ENCODE measurements at regions not wholly inside any gene's neighbourhood (a gene's known extent, or its start where the extent isn't known, plus 50 kb on each side); places are given as distances from the start of the nearest gene placed in this dataset.

DNA sequence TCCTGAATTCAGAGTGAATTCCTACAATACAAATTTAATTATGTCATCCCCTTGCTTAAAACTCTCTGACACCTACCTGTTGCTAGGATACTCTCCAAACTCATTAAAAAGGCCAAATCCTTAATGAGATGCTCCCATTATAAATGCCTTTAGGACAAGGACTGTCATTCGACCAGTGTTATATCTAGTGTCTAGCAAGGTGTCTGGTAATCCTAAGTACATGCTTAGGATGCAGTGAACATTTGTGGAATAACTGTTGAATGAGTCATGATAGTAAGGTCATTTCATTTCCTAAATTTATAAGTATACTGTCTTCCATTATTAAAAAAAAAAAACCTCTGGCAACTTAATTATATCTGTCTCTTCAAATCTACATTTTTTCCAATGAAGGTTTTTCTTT lies 588.9 kb upstream of the NRXN1 start:
- H3K4me1 ChIP-seq (ENCODE audit: control insufficient read depth in 2 of 2, insufficient read depth in 2 of 2, low read length in 2 of 2): no peaks in the 10 kb centered on the region
- no peaks in the 10 kb centered on the region for H3K9me3 ChIP-seq (ENCODE audit: control insufficient read depth in 2 of 2, insufficient read depth in 1 of 2, low read length in 1 of 2)
- H3K27me3 ChIP-seq (ENCODE audit: control insufficient read depth in 2 of 2, insufficient read depth in 1 of 2, low read length in 1 of 2): no peaks in the 10 kb centered on the region
- WGBS: 89% methylated on average over 1 of the region's 1 CpG
- H3K36me3 ChIP-seq (ENCODE audit: control insufficient read depth in 2 of 2, insufficient read depth in 2 of 2, low read length in 1 of 2): no peaks in the 10 kb centered on the region
- H3K4me3 ChIP-seq (ENCODE audit: low read length in 2 of 2): no peak overlapping the region
- DNase-seq (ENCODE audit: low read depth in 6 of 9, low spot score in 9 of 9): no peak
- H3K27ac ChIP-seq (ENCODE audit: low read depth in 1 of 2, low read length in 1 of 2): no peak overlapping the region

DNA sequence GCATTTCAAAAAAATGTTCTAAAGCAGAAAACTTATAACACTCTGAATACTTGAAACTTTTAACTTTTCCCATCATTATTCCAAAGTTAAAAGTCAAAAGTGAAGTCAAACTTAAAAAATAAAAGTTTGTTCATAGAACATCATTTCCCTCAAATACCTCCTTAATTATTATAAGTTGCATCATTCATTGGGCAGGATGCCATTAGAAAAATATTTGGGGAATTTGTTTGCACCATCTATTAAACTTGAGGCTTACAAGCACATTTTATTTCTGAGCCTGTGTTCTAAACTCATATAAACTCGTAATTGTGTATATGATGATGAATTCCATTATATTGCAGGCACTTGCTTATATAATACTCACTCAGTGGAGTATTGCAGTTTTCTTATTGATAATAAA lies 588.0 kb upstream of the NRXN1 start:
- H3K4me1 ChIP-seq (ENCODE audit: control insufficient read depth in 2 of 2, insufficient read depth in 2 of 2, low read length in 2 of 2): no peaks in the 10 kb centered on the region
- H3K27me3 ChIP-seq (ENCODE audit: control insufficient read depth in 2 of 2, insufficient read depth in 1 of 2, low read length in 1 of 2): no peaks in the 10 kb centered on the region
- no peak overlapping the region for H3K27ac ChIP-seq (ENCODE audit: low read depth in 1 of 2, low read length in 1 of 2)
- peaks cover 0 to 3% of the 10 kb centered on the region in 2 donors for H3K9me3 ChIP-seq (ENCODE audit: control insufficient read depth in 2 of 2, insufficient read depth in 1 of 2, low read length in 1 of 2)
- 93% methylated on average over 1 of the region's 1 CpG for WGBS
- H3K36me3 ChIP-seq (ENCODE audit: control insufficient read depth in 2 of 2, insufficient read depth in 2 of 2, low read length in 1 of 2): no peaks in the 10 kb centered on the region
- no peak overlapping the region for H3K4me3 ChIP-seq (ENCODE audit: low read length in 2 of 2)
- no peak for DNase-seq (ENCODE audit: low read depth in 6 of 9, low spot score in 9 of 9)

DNA sequence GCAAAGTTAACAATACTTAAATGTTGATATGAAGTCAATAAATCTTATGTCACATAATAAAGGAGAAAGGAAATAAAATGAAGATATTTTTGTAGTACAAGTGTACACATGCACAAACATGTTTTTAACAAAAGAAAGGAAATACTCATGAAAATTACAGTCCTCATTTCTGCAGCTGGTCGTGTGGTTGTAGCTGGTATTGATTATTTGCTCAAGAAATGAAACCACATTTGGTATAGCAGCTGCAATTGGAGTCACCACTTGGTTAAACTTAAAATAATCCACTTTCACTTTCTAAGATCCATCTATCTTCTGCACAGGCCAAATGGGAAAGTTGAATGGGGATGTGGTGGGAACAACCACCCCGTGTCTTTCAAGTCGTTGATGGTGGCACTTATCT lies 580.5 kb upstream of the NRXN1 start:
- WGBS: 79% methylated on average over 3 of the region's 3 CpGs

DNA sequence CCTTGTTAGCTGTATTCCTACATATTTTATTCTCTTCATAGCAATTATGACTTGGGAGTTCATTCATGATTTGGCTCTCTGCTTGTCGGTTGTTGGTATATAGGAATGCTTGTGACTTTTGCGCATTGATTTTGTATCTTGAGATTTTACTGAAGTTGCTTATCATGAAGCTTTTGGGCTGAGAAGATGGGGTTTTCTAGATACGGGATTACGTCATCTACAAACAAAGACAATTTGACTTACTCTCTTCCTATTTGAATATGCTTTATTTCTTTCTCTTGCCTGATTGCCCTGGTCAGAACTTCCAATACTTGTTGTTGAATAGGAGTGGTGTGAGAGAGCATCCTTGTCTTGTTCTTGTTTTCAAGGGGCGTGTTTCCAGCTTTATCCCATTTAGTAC lies 569.8 kb upstream of the NRXN1 start:
- H3K27ac ChIP-seq (ENCODE audit: low read depth in 1 of 2, low read length in 1 of 2): no peak overlapping the region
- no peaks in the 10 kb centered on the region for H3K27me3 ChIP-seq (ENCODE audit: control insufficient read depth in 2 of 2, insufficient read depth in 1 of 2, low read length in 1 of 2)
- WGBS: 96% methylated on average over 5 of the region's 5 CpGs
- no peak for DNase-seq (ENCODE audit: low read depth in 6 of 9, low spot score in 9 of 9)
- H3K9me3 ChIP-seq (ENCODE audit: control insufficient read depth in 2 of 2, insufficient read depth in 1 of 2, low read length in 1 of 2): peaks cover 0 to 9% of the 10 kb centered on the region in 2 donors
- H3K4me1 ChIP-seq (ENCODE audit: control insufficient read depth in 2 of 2, insufficient read depth in 2 of 2, low read length in 2 of 2): no peaks in the 10 kb centered on the region
- no peak overlapping the region for H3K4me3 ChIP-seq (ENCODE audit: low read length in 2 of 2)
- no peaks in the 10 kb centered on the region for H3K36me3 ChIP-seq (ENCODE audit: control insufficient read depth in 2 of 2, insufficient read depth in 2 of 2, low read length in 1 of 2)

More for the DNA sequence above, 580.5 kb upstream of the NRXN1 start:
- H3K4me3 ChIP-seq (ENCODE audit: low read length in 2 of 2): no peak overlapping the region
- H3K4me1 ChIP-seq (ENCODE audit: control insufficient read depth in 2 of 2, insufficient read depth in 2 of 2, low read length in 2 of 2): no peaks in the 10 kb centered on the region
- no peak for DNase-seq (ENCODE audit: low read depth in 6 of 9, low spot score in 9 of 9)
- no peak overlapping the region for H3K27ac ChIP-seq (ENCODE audit: low read depth in 1 of 2, low read length in 1 of 2)
- H3K9me3 ChIP-seq (ENCODE audit: control insufficient read depth in 2 of 2, insufficient read depth in 1 of 2, low read length in 1 of 2): peaks cover 1 to 15% of the 10 kb centered on the region in 2 donors
- H3K36me3 ChIP-seq (ENCODE audit: control insufficient read depth in 2 of 2, insufficient read depth in 2 of 2, low read length in 1 of 2): no peaks in the 10 kb centered on the region
- H3K27me3 ChIP-seq (ENCODE audit: control insufficient read depth in 2 of 2, insufficient read depth in 1 of 2, low read length in 1 of 2): no peaks in the 10 kb centered on the region

DNA sequence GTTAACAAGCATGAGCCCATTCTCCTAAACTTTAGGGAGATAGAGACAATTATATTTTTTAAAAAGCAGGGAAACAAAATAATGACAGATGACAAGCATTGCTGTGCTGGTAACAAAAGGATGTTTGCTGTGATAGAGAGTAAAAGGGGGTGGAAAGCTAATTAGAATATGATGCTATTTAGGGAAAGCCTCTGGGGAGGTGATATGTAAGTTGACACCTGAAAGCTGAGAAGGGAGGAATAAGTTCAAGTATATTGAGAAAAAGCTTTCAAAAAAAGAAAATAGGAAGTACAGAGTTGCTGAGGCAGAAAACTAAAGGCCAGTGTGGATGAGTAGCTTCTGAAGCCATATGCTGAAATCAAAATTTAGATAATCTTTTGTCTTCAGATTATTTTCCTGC lies 565.2 kb upstream of the NRXN1 start:
- DNase-seq (ENCODE audit: low read depth in 6 of 9, low spot score in 9 of 9): no peak
- Histone ChIP-seq H3K9me3 (ENCODE audit: control insufficient read depth in 2 of 2, insufficient read depth in 1 of 2, low read length in 1 of 2) (no peaks in the 10 kb centered on the region), H3K4me1 (ENCODE audit: control insufficient read depth in 2 of 2, insufficient read depth in 2 of 2, low read length in 2 of 2) (no peaks in the 10 kb centered on the region), H3K36me3 (ENCODE audit: control insufficient read depth in 2 of 2, insufficient read depth in 2 of 2, low read length in 1 of 2) (no peaks in the 10 kb centered on the region), H3K27ac (ENCODE audit: low read depth in 1 of 2, low read length in 1 of 2) (no peak overlapping the region), H3K27me3 (ENCODE audit: control insufficient read depth in 2 of 2, insufficient read depth in 1 of 2, low read length in 1 of 2) (no peaks in the 10 kb centered on the region), H3K4me3 (ENCODE audit: low read length in 2 of 2) (no peak overlapping the region)

DNA sequence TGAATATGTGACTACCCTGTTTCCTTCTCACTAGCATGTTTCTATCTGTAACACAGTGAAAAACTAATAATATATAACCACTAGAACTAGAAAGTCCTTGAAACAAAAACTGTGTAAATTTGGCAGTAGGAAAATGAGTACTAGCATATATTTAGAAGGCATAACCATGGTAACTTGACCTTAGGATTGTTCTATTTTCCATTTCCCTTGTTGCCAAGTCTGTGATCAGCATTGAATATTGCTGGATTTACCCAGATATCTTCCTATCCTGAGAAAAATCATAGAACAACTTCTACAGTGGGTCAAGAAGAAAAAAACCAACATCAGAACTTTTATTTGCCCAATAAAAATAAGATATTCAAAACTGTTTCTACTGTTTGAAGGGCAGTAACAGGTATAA lies 563.9 kb upstream of the NRXN1 start:
- no peak overlapping the region for H3K4me3 ChIP-seq (ENCODE audit: low read length in 2 of 2)
- H3K27me3 ChIP-seq (ENCODE audit: control insufficient read depth in 2 of 2, insufficient read depth in 1 of 2, low read length in 1 of 2): no peaks in the 10 kb centered on the region
- DNase-seq (ENCODE audit: low read depth in 6 of 9, low spot score in 9 of 9): no peak
- H3K27ac ChIP-seq (ENCODE audit: low read depth in 1 of 2, low read length in 1 of 2): no peak overlapping the region
- H3K4me1 ChIP-seq (ENCODE audit: control insufficient read depth in 2 of 2, insufficient read depth in 2 of 2, low read length in 2 of 2): no peaks in the 10 kb centered on the region
- no peaks in the 10 kb centered on the region for H3K36me3 ChIP-seq (ENCODE audit: control insufficient read depth in 2 of 2, insufficient read depth in 2 of 2, low read length in 1 of 2)
- H3K9me3 ChIP-seq (ENCODE audit: control insufficient read depth in 2 of 2, insufficient read depth in 1 of 2, low read length in 1 of 2): no peaks in the 10 kb centered on the region

DNA sequence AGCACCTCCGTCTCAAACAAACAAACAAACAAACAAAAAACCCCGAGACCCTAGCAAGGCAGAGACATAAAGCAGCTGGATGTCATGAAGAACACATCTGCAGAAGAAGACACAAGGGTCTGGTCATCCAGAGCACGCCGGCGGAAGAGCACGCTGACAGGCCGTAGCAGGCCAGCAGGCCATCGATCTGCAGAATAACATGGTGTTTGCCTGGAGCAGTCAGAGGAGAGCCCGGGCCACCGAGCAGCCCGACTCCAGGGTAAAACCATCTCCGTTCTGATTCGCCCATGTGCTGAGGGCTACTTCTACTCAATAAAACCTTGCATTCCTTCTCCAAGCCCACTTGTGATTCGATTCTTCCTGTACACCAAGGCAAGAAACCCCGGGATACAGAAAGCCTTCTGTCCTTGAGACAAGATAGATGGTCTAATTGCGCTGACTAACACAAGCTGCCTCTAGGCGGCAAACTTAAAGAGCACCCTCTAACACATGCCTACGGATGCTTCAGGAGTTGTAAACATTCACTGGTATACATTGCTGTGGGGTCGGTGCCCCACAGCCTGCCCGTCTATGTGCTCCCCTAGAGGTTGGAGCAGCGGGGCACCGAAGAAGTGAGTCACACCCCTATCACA lies 549.8 kb upstream of the NRXN1 start:
- peaks cover 0 to 15% of the 10 kb centered on the region in 2 donors for H3K9me3 ChIP-seq (ENCODE audit: control insufficient read depth in 2 of 2, insufficient read depth in 1 of 2, low read length in 1 of 2)
- H3K27me3 ChIP-seq (ENCODE audit: control insufficient read depth in 2 of 2, insufficient read depth in 1 of 2, low read length in 1 of 2): no peaks in the 10 kb centered on the region
- H3K36me3 ChIP-seq (ENCODE audit: control insufficient read depth in 2 of 2, insufficient read depth in 2 of 2, low read length in 1 of 2): no peaks in the 10 kb centered on the region
- WGBS: 94% methylated on average over 22 of the region's 22 CpGs
- no peaks in the 10 kb centered on the region for H3K4me1 ChIP-seq (ENCODE audit: control insufficient read depth in 2 of 2, insufficient read depth in 2 of 2, low read length in 2 of 2)
- H3K27ac ChIP-seq (ENCODE audit: low read depth in 1 of 2, low read length in 1 of 2): no peak overlapping the region
- no peak for DNase-seq (ENCODE audit: low read depth in 6 of 9, low spot score in 9 of 9)
- no peak overlapping the region for H3K4me3 ChIP-seq (ENCODE audit: low read length in 2 of 2)

DNA sequence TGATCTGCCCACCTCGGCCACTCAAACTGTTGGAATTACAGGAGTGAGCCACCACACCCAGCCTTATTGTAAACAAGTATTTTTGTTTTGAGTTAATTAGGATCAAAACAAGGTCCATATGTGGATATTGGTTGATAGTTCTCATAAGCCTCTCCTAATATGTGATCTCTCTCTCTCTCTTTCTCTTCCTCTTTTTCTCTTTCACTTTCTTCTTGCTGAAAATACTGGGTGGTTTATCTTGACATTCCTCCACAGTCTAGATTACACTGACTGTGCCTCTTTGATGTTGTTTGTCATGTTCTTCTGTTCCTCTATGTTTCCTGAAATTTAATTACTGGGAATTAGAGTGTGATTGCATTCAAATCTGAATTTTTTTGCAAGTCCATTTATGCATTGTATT lies 547.5 kb upstream of the NRXN1 start:
- Histone ChIP-seq H3K4me3 (ENCODE audit: low read length in 2 of 2) (no peak overlapping the region), H3K27me3 (ENCODE audit: control insufficient read depth in 2 of 2, insufficient read depth in 1 of 2, low read length in 1 of 2) (no peaks in the 10 kb centered on the region), H3K36me3 (ENCODE audit: control insufficient read depth in 2 of 2, insufficient read depth in 2 of 2, low read length in 1 of 2) (no peaks in the 10 kb centered on the region), H3K4me1 (ENCODE audit: control insufficient read depth in 2 of 2, insufficient read depth in 2 of 2, low read length in 2 of 2) (no peaks in the 10 kb centered on the region), H3K9me3 (ENCODE audit: control insufficient read depth in 2 of 2, insufficient read depth in 1 of 2, low read length in 1 of 2) (peaks cover 0 to 15% of the 10 kb centered on the region in 2 donors), H3K27ac (ENCODE audit: low read depth in 1 of 2, low read length in 1 of 2) (no peak overlapping the region)
- WGBS: 98% methylated on average over 1 of the region's 1 CpG
- DNase-seq (ENCODE audit: low read depth in 6 of 9, low spot score in 9 of 9): no peak

DNA sequence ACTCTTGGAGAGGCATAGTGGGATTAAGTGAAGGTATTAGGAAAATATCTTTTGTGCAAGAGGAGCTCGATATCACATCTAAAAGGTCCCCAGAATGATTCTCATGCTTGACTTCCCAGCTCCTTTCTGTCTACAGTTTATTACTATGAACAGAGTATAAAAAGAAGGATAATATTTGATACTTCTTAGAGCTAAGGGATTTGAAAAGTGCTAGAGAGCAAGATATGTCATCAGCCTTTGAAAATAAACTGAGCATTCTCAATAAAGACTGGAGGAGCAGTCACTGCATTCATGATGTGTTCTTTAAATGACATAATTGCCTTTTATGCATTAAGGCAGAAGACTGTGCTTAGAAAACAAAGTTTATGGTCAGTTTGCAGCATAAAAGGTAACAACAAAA lies 543.2 kb upstream of the NRXN1 start:
- H3K9me3 ChIP-seq (ENCODE audit: control insufficient read depth in 2 of 2, insufficient read depth in 1 of 2, low read length in 1 of 2): no peaks in the 10 kb centered on the region
- no peak for DNase-seq (ENCODE audit: low read depth in 6 of 9, low spot score in 9 of 9)
- H3K4me3 ChIP-seq (ENCODE audit: low read length in 2 of 2): no peak overlapping the region
- no peaks in the 10 kb centered on the region for H3K4me1 ChIP-seq (ENCODE audit: control insufficient read depth in 2 of 2, insufficient read depth in 2 of 2, low read length in 2 of 2)
- no peak overlapping the region for H3K27ac ChIP-seq (ENCODE audit: low read depth in 1 of 2, low read length in 1 of 2)
- 71% methylated on average over 1 of the region's 1 CpG for WGBS
- H3K27me3 ChIP-seq (ENCODE audit: control insufficient read depth in 2 of 2, insufficient read depth in 1 of 2, low read length in 1 of 2): no peaks in the 10 kb centered on the region
- H3K36me3 ChIP-seq (ENCODE audit: control insufficient read depth in 2 of 2, insufficient read depth in 2 of 2, low read length in 1 of 2): no peaks in the 10 kb centered on the region

DNA sequence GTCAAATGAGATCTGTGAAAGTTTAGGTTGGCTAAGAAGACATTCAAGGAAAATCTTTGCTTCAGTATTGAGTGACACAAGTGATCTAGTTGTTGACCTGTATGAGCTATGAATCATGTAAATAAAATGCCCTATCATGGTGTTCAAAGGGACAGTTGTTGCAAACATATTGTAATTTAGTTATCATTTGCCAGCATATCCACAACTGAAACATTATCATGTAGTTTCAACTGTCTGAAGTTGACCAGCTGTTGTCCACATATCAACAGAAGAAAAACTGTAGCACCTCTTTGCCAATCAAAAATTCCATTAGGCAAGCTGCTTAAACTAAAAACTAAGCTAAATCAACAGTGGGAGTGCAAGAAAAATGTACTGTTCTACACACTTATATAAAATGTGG lies 527.1 kb upstream of the NRXN1 start:
- Histone ChIP-seq H3K27ac (ENCODE audit: low read depth in 1 of 2, low read length in 1 of 2) (no peak overlapping the region), H3K4me3 (ENCODE audit: low read length in 2 of 2) (no peak overlapping the region), H3K4me1 (ENCODE audit: control insufficient read depth in 2 of 2, insufficient read depth in 2 of 2, low read length in 2 of 2) (no peaks in the 10 kb centered on the region), H3K9me3 (ENCODE audit: control insufficient read depth in 2 of 2, insufficient read depth in 1 of 2, low read length in 1 of 2) (no peaks in the 10 kb centered on the region), H3K27me3 (ENCODE audit: control insufficient read depth in 2 of 2, insufficient read depth in 1 of 2, low read length in 1 of 2) (no peaks in the 10 kb centered on the region), H3K36me3 (ENCODE audit: control insufficient read depth in 2 of 2, insufficient read depth in 2 of 2, low read length in 1 of 2) (no peaks in the 10 kb centered on the region)
- DNase-seq (ENCODE audit: low read depth in 6 of 9, low spot score in 9 of 9): no peak
